IMR-90 (cell line): ENCODE measurements at regions not wholly inside any gene's neighbourhood (a gene's known extent, or its start where the extent isn't known, plus 50 kb on each side); places are given as distances from the start of the nearest gene placed in this dataset.

Experiments used
- ATAC-seq: fragments of 200-7000 bp; cut with Tn5 transposase; 2 replicates; pipeline ENCODE4 v1.9.1; 2020; ENCODE audit warnings: low read depth, mild to moderate bottlenecking, moderate library complexity
- BruUV-seq: library from RNA; stranded (reverse); fragments of 400-500 nt; replicated peaks from 2 replicates; lab custom pipeline; 2021; lab: Mats Ljungman, UMichigan
- CTCF ChIA-PET: fragments of 300-600 bp; formaldehyde crosslinking; extraction: SDS; loops from one replicate; lab custom pipeline; 2021; ENCODE audit warnings: antibody characterized with exemption; lab: Yijun Ruan, JAX
- POLR2A ChIA-PET: fragments of 300-600 bp; sonication (Branson Sonifier 250); formaldehyde crosslinking; loops from one replicate; lab custom pipeline; 2022; ENCODE audit warnings: antibody characterized with exemption; ENCODE audit not compliant: unreplicated experiment; lab: Charles Lee
- DNase-seq: peaks from one replicate; pipeline ENCODE4 v3.0.0; 2013
- H2AFZ ChIP-seq: replicated peaks from 2 replicates; pipeline ENCODE3; 2013; ENCODE audit warnings: low read length, mild to moderate bottlenecking; ENCODE audit not compliant: poor library complexity
- H2AK5ac ChIP-seq: 2 replicates; pipeline ENCODE4 v1.6.1; 2013; ENCODE audit warnings: low read depth, low read length, inconsistent platforms
- H2AK9ac ChIP-seq: replicated peaks from 2 replicates; pipeline ENCODE3; 2013; ENCODE audit warnings: mild to moderate bottlenecking, low read depth, low read length, moderate library complexity; ENCODE audit not compliant: poor library complexity
- H2BK120ac ChIP-seq: 2 replicates; pipeline ENCODE4 v1.6.1; 2013; ENCODE audit warnings: low read depth, low read length, inconsistent platforms
- H2BK15ac ChIP-seq: 3 replicates; pipeline ENCODE4 v1.6.1; 2013; ENCODE audit warnings: low read depth, low read length, inconsistent platforms
- H2BK20ac ChIP-seq: 2 replicates; pipeline ENCODE4 v1.6.1; 2013; ENCODE audit warnings: low read depth, mild to moderate bottlenecking, inconsistent platforms, low read length, moderate library complexity
- H2BK5ac ChIP-seq: 2 replicates; pipeline ENCODE4 v1.6.1; 2013; ENCODE audit warnings: mild to moderate bottlenecking, low read depth, low read length, inconsistent platforms; ENCODE audit not compliant: poor library complexity, severe bottlenecking
- H3K14ac ChIP-seq: replicated peaks from 2 replicates; pipeline ENCODE4 v1.6.1; 2013; ENCODE audit warnings: low read depth, low read length, inconsistent platforms
- H3K18ac ChIP-seq: 2 replicates; pipeline ENCODE4 v1.6.1; 2013; ENCODE audit warnings: low read depth, low read length, control low read depth
- H3K23ac ChIP-seq: 2 replicates; pipeline ENCODE4 v1.6.1; 2013; ENCODE audit warnings: low read depth, low read length, inconsistent platforms
- H3K27ac ChIP-seq: 2 replicates; pipeline ENCODE4 v1.5.1; 2013; ENCODE audit warnings: mild to moderate bottlenecking, control low read depth, low read length; ENCODE audit not compliant: insufficient read depth
- H3K27me3 ChIP-seq: 2 replicates; pipeline ENCODE4 v1.6.1; 2013; ENCODE audit warnings: low read length; ENCODE audit not compliant: control insufficient read depth, insufficient read depth
- H3K36me3 ChIP-seq: 2 replicates; pipeline ENCODE4 v1.6.1; 2013; ENCODE audit warnings: low read length, mixed read lengths; ENCODE audit not compliant: control insufficient read depth, insufficient read depth
- H3K4ac ChIP-seq: 2 replicates; pipeline ENCODE4 v1.6.1; 2013; ENCODE audit warnings: low read depth, low read length, inconsistent platforms
- H3K4me1 ChIP-seq: 2 replicates; pipeline ENCODE4 v1.6.1; 2013; ENCODE audit warnings: low read length, mixed read lengths; ENCODE audit not compliant: control insufficient read depth, insufficient read depth
- H3K4me2 ChIP-seq: 2 replicates; pipeline ENCODE4 v1.6.1; 2013; ENCODE audit warnings: low read depth, mild to moderate bottlenecking, control low read depth, low read length, moderate library complexity
- H3K4me3 ChIP-seq: 2 replicates; pipeline ENCODE4 v1.5.1; 2013; ENCODE audit warnings: low read depth, mild to moderate bottlenecking, control low read depth, low read length, moderate library complexity; ENCODE audit not compliant: insufficient read depth
- H3K56ac ChIP-seq: 2 replicates; pipeline ENCODE4 v1.6.1; 2013; ENCODE audit warnings: low read length, inconsistent platforms; ENCODE audit not compliant: insufficient read depth; ENCODE audit errors: extremely low read depth
- H3K79me1 ChIP-seq, 2 experiments: 2 replicates each; pipeline ENCODE4 v1.6.1; 2013; ENCODE audit warnings: low read length in 2 of 2, inconsistent platforms in 1 of 2, low read depth in 1 of 2
- H3K9ac ChIP-seq: 2 replicates; pipeline ENCODE4 v1.6.1; 2013; ENCODE audit warnings: low read depth, low read length, control low read depth
- H3K9me1 ChIP-seq: 2 replicates; pipeline ENCODE4 v1.6.1; 2013; ENCODE audit warnings: low read length, inconsistent platforms; ENCODE audit not compliant: insufficient read depth
- H3K9me3 ChIP-seq: 2 replicates; pipeline ENCODE4 v1.6.1; 2013; ENCODE audit warnings: low read length; ENCODE audit not compliant: control insufficient read depth, insufficient read depth
- H4K20me1 ChIP-seq: 2 replicates; pipeline ENCODE4 v1.6.1; 2013; ENCODE audit warnings: low read length, inconsistent platforms; ENCODE audit not compliant: insufficient read depth
- H4K5ac ChIP-seq: 2 replicates; pipeline ENCODE4 v1.6.1; 2013; ENCODE audit warnings: mild to moderate bottlenecking, low read depth, low read length, control low read depth
- H4K8ac ChIP-seq, 2 experiments: 2 replicates each; pipeline ENCODE4 v1.6.1; 2013; ENCODE audit warnings: low read depth in 2 of 2, low read length in 2 of 2, control low read depth in 1 of 2, inconsistent platforms in 1 of 2
- H4K91ac ChIP-seq: 2 replicates; pipeline ENCODE4 v1.6.1; 2013; ENCODE audit warnings: low read depth, low read length, inconsistent platforms; ENCODE audit not compliant: insufficient read depth
- BHLHE40 ChIP-seq: fragments of 150-350 bp; IDR thresholded peaks from 2 replicates; pipeline ENCODE4 v1.6.1; 2016; ENCODE audit warnings: mild to moderate bottlenecking, low read depth, low read length
- CEBPB ChIP-seq: IDR thresholded peaks from 2 replicates; pipeline ENCODE4 v1.6.1; 2012; ENCODE audit warnings: low read depth, low read length, improper control_type of control experiment
- FOS ChIP-seq: fragments of 150-350 bp; IDR thresholded peaks from 2 replicates; pipeline ENCODE4 v1.6.1; 2016; ENCODE audit warnings: low read depth, low read length
- MAZ ChIP-seq: IDR thresholded peaks from 2 replicates; pipeline ENCODE4 v1.6.1; 2012; ENCODE audit warnings: low read depth, mild to moderate bottlenecking, low read length, improper control_type of control experiment, moderate library complexity, borderline replicate concordance
- RCOR1 ChIP-seq: IDR thresholded peaks from 2 replicates; pipeline ENCODE4 v1.6.1; 2012; ENCODE audit warnings: mild to moderate bottlenecking, low read length, improper control_type of control experiment; ENCODE audit not compliant: insufficient replicate concordance
- WGBS, 2 experiments: methylation state at CpG; one replicate each; pipeline versions ENCODE4 v1.1.5 to v1.1.7; 2013; ENCODE audit warnings: missing lambda C conversion rate in 2 of 2; ENCODE audit not compliant: insufficient read length in 1 of 2; ENCODE audit errors: extremely low coverage in 2 of 2; 5-methylcytosine and 5-hydroxymethylcytosine counted together
- dilution Hi-C: fragments of 300-500 bp; cut with HindIII; formaldehyde crosslinking; loops from one replicate; pipeline ENCODE4 v1.14.3; 2018; ENCODE audit warnings: low sequenced_read_pairs; ENCODE audit not compliant: unreplicated experiment
- in situ Hi-C: fragments of 300-500 bp; cut with MboI; formaldehyde crosslinking; loops from 3 replicates; pipeline ENCODE4 v1.14.3; 2019; ENCODE audit warnings: low sequenced_read_pairs, inconsistent platforms, mixed read lengths
- intact Hi-C: fragments of 100-400 bp; cut with micrococcal nuclease; formaldehyde crosslinking; loops from 2 replicates; pipeline ENCODE4 v1.10.0; 2022
- TF ChIP-seq, protein P1 (sequence below): fragments of 150-350 bp; IDR thresholded peaks from 2 replicates; pipeline ENCODE4 v1.6.1; 2016; ENCODE audit warnings: low read depth, mild to moderate bottlenecking, low read length, moderate library complexity, borderline replicate concordance
- TF ChIP-seq, protein P2 (sequence below): fragments of 150-350 bp; IDR thresholded peaks from 2 replicates; pipeline ENCODE4 v1.6.1; 2017; ENCODE audit warnings: mild to moderate bottlenecking, antibody characterized with exemption, low read length, low read depth

DNA sequence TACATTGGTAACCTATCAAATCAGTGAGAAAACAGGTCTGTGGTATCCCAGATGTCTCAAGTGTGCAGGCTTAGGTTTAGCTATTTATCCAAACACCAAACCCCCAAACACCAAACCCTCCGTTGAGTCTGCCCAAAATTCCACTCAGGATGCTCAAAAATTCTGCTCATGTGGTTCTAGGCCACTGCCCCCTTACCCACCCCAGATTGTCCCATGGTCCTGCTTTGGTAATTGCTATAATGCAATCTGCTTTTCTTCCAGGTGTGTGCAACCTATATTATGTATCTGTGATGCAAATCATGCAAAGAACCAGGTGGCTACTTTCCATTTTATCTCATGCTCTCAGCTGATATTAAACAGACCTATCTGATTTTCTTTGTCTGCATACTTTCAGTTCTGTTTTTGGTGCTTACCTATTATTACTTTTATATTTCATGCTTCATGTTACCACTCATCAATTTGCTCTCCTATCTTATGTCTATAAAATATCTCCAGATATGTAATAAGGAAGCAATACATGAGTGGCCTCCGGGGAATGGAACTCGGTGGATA, 123.7 kb downstream of the TOMM20 start:
- CTCF ChIA-PET: no interaction called here

More for the DNA sequence above, 123.7 kb downstream of the TOMM20 start:
- intact Hi-C loops: no loop called here
- H4K8ac ChIP-seq: no peak overlapping the region
- no peak overlapping the region for H2AK5ac ChIP-seq
- no peak overlapping the region for H3K4me2 ChIP-seq
- no peaks in the 10 kb centered on the region for H4K20me1 ChIP-seq
- dilution Hi-C loops: no loop called here
- H3K4me3 ChIP-seq: no peak overlapping the region
- no peak overlapping the region for H4K5ac ChIP-seq
- H3K14ac ChIP-seq: no peak overlapping the region
- no peaks in the 10 kb centered on the region for H3K36me3 ChIP-seq
- peak overlapping the region; percentile 62; the same call in 1 of the 3 replicates for H2BK15ac ChIP-seq
- H2BK120ac ChIP-seq: no peak overlapping the region
- H3K4me1 ChIP-seq: peaks cover 4% of the 10 kb centered on the region
- no peak overlapping the region for H2AK9ac ChIP-seq
- H3K23ac ChIP-seq: no peak overlapping the region
- H3K9me3 ChIP-seq: peaks cover 5% of the 10 kb centered on the region
- in situ Hi-C loops: no loop called here
- H4K91ac ChIP-seq: no peak overlapping the region
- no peak overlapping the region for H2BK5ac ChIP-seq
- no peaks in the 10 kb centered on the region; the same call in 1 of the 2 replicates for H3K9me1 ChIP-seq
- ATAC-seq (no peak), DNase-seq (no peak)
- no CpG with 5 or more reads among the region's 3 CpGs for WGBS, 2 experiments
- no peak overlapping the region for H3K4ac ChIP-seq
- H2BK20ac ChIP-seq: no peak overlapping the region
- no peaks in the 10 kb centered on the region; a peak in 1 of 4 replicates for H3K79me1 ChIP-seq
- H2AFZ ChIP-seq: no peak overlapping the region
- H3K9ac ChIP-seq: no peak overlapping the region
- TF ChIP-seq CEBPB (no peak), MAZ (no peak), BHLHE40 (no peak), FOS (no peak), RCOR1 (no peak)
- TF ChIP-seq, protein P1, sequence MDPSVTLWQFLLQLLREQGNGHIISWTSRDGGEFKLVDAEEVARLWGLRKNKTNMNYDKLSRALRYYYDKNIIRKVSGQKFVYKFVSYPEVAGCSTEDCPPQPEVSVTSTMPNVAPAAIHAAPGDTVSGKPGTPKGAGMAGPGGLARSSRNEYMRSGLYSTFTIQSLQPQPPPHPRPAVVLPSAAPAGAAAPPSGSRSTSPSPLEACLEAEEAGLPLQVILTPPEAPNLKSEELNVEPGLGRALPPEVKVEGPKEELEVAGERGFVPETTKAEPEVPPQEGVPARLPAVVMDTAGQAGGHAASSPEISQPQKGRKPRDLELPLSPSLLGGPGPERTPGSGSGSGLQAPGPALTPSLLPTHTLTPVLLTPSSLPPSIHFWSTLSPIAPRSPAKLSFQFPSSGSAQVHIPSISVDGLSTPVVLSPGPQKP: no peak
- TF ChIP-seq, protein P2, sequence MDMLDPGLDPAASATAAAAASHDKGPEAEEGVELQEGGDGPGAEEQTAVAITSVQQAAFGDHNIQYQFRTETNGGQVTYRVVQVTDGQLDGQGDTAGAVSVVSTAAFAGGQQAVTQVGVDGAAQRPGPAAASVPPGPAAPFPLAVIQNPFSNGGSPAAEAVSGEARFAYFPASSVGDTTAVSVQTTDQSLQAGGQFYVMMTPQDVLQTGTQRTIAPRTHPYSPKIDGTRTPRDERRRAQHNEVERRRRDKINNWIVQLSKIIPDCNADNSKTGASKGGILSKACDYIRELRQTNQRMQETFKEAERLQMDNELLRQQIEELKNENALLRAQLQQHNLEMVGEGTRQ: no peak
- H3K27me3 ChIP-seq: no peaks in the 10 kb centered on the region
- BruUV-seq: no TSS peak
- POLR2A ChIA-PET: interaction anchor here (0.7 kb wide), 1 partner anchor 281 kb away, joined by 4 read pairs; no protein-coding TSS in a partner anchor
- H3K18ac ChIP-seq: no peak overlapping the region
- no peak overlapping the region for H3K27ac ChIP-seq
- no peak overlapping the region for H3K56ac ChIP-seq
